Stimulated activated effector memory CD8-positive, alpha-beta T cell treated with anti-CD3 and anti-CD28 coated beads, Interleukin-12 subunit alpha, Interleukin-12 subunit beta, amount 100 ng/mL, for 72 hours (primary cell): ENCODE measurements at regions not wholly inside any gene's neighbourhood (a gene's known extent, or its start where the extent isn't known, plus 50 kb on each side); places are given as distances from the start of the nearest gene placed in this dataset.
A peak's percentile ranks its signal among the peaks of the same experiment; 100 is the strongest.

ENCODE experiments used
- ATAC-seq: fragments of 150-1000 bp; cut with Tn5 transposase; 2 replicates; pipeline ENCODE4 v1.10.0; 2021
- DNase-seq, 2 donors: peaks; one replicate each; pipeline ENCODE4 v3.0.0; 2021 to 2022; ENCODE audit warnings: low spot score in 2 of 2
- H3K27ac Mint-ChIP-seq: one replicate; pipeline ENCODE4 v1.8.0; 2022; ENCODE audit warnings: mild to moderate bottlenecking, mixed read lengths
- H3K36me3 Mint-ChIP-seq: one replicate; pipeline ENCODE4 v1.8.0; 2022; ENCODE audit warnings: mild to moderate bottlenecking, mixed read lengths
- H3K4me1 Mint-ChIP-seq: one replicate; pipeline ENCODE4 v1.8.0; 2022; ENCODE audit warnings: mixed read lengths
- H3K4me3 Mint-ChIP-seq: one replicate; pipeline ENCODE4 v1.8.0; 2022; ENCODE audit warnings: mild to moderate bottlenecking, mixed read lengths
- H3K9me3 Mint-ChIP-seq: one replicate; pipeline ENCODE4 v1.8.0; 2022; ENCODE audit warnings: mixed read lengths

DNA sequence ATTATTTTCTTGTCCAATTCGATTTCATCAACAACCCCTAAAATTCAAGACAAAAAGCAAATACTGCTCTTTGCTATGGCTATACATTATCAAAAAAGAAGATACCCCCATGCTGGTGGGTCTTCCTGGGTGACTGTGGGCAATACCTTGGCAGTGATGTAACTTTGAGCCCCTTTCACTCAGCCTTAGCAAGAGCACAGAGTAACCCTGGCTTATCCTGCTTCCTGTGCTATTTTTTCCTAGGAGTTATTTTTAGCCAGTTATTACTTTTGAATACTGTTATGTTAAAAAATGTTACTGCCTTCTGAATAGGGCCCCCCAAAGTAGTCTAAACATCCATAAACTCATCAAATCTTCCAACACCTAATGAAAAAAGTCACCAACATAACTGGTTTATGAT, 145.6 kb upstream of the TSLP start:
- Mint-ChIP-seq H3K36me3 (no peaks in the 10 kb centered on the region), H3K9me3 (no peaks in the 10 kb centered on the region), H3K4me3 (no peak overlapping the region), H3K4me1 (no peaks in the 10 kb centered on the region), H3K27ac (no peak overlapping the region)
- DNase-seq: no peak
- ATAC-seq: no peak

DNA sequence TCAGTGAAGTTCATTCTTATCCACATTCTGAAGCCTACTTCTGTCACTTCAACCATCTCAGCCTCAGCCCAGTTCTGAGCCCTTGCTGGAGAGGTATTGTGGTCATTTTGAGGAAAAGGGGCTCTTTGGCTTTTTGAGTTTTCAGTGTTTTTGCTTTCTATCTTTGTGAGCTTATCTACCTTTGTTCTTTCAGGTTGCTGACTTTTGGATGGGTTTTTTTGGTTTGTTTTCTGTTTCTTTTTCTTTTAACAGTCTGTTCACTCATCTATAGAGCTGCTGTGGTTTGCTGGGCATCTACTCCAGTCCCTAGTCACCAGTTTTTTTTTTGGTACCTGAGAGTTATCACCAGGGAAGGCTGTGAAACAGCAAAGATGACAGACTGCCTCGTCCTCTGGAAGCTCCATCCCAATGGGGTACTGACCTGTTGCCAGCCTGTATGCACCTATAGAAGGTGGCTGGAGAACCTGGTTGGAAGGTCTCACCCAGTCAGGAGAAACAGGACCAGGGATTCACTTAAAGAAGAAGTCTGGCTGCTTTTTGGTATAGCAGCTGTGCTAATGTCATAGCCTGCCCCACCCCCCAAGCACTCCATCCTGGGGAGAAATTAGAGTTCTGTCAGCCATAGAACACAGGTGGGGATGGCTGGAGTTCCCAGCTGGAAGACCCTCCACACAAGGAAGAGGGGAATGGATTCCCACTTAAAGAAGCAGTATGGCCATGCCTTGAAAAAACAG, 138.6 kb upstream of the TSLP start:
- H3K4me3 Mint-ChIP-seq: no peak overlapping the region
- H3K4me1 Mint-ChIP-seq: no peaks in the 10 kb centered on the region
- ATAC-seq: no peak
- no peak overlapping the region for H3K27ac Mint-ChIP-seq
- no peak for DNase-seq
- no peaks in the 10 kb centered on the region for H3K36me3 Mint-ChIP-seq
- no peaks in the 10 kb centered on the region for H3K9me3 Mint-ChIP-seq

DNA sequence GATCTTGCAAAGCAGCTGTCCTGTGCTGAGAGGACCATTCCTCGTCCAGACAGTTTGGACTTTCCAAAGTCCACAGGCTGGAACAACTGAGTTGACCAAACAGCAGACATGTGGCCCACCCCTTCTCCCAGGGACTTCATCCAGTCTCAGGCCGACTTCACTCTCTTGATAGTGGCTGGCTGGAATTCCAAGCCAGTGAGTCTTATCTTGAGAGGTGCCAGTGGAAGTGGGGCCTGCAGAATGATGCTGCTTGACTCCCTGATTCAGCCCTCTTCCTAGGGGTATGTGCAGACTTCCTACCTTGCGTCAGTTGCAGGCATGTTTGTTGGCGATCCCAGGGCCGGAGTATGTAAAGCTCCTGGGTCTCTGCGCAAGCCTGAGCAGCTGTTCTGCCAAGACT, 131.4 kb upstream of the TSLP start:
- DNase-seq: no peak
- H3K36me3 Mint-ChIP-seq: no peaks in the 10 kb centered on the region
- no peak for ATAC-seq
- no peaks in the 10 kb centered on the region for H3K9me3 Mint-ChIP-seq
- no peaks in the 10 kb centered on the region for H3K4me1 Mint-ChIP-seq
- H3K27ac Mint-ChIP-seq: no peak overlapping the region
- no peak overlapping the region for H3K4me3 Mint-ChIP-seq

DNA sequence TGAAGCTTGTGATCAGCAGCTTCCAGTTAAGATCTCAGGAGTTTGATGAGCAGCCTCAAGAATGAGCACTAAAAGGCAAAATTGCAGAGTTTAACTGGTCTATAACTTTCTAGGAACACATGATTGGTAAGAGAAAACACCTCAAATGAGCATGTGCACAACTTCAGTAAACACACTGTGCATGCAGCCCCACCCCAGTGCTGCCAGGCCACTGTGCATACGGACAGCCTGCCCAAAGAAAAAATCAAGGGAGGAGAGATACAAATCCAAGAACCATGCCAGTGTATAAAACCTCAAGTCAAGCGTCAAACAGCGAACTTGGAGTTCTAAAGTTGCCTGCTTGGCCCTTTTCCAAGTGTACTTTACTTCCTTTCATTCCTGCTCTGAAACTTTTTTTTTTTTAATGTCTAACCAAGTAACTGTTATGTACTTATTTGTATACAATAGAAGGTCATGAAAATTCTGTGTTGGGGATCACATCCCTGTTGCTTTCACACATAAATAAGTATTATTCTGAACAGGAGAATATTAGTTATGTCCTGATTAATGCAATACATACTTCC, 125.6 kb upstream of the TSLP start:
- peaks cover 3% of the 10 kb centered on the region for H3K9me3 Mint-ChIP-seq
- H3K36me3 Mint-ChIP-seq: no peaks in the 10 kb centered on the region
- no peak overlapping the region for H3K4me3 Mint-ChIP-seq
- no peaks in the 10 kb centered on the region for H3K4me1 Mint-ChIP-seq
- DNase-seq (no peak), ATAC-seq (no peak)
- H3K27ac Mint-ChIP-seq: no peak overlapping the region

GRCh38 chr5:110951373-110951791, 120.1 kb upstream of the TSLP start:
- Mint-ChIP-seq H3K4me1 (no peaks in the 10 kb centered on the region), H3K27ac (no peak overlapping the region), H3K4me3 (no peak overlapping the region), H3K36me3 (no peaks in the 10 kb centered on the region), H3K9me3 (peaks cover 3% of the 10 kb centered on the region)
- DNase-seq: no peak
- no peak for ATAC-seq

- H3K9me3 Mint-ChIP-seq: peaks cover 2% of the 10 kb centered on the region
- H3K4me1 Mint-ChIP-seq: no peaks in the 10 kb centered on the region
- no peaks in the 10 kb centered on the region for H3K36me3 Mint-ChIP-seq
- no peak overlapping the region for H3K4me3 Mint-ChIP-seq
- no peak for DNase-seq
- ATAC-seq: peak; percentile 37
- no peak overlapping the region for H3K27ac Mint-ChIP-seq
These were observed 115.1 kb upstream of the TSLP start for GRCh38 chr5:110956280-110956912.

DNA sequence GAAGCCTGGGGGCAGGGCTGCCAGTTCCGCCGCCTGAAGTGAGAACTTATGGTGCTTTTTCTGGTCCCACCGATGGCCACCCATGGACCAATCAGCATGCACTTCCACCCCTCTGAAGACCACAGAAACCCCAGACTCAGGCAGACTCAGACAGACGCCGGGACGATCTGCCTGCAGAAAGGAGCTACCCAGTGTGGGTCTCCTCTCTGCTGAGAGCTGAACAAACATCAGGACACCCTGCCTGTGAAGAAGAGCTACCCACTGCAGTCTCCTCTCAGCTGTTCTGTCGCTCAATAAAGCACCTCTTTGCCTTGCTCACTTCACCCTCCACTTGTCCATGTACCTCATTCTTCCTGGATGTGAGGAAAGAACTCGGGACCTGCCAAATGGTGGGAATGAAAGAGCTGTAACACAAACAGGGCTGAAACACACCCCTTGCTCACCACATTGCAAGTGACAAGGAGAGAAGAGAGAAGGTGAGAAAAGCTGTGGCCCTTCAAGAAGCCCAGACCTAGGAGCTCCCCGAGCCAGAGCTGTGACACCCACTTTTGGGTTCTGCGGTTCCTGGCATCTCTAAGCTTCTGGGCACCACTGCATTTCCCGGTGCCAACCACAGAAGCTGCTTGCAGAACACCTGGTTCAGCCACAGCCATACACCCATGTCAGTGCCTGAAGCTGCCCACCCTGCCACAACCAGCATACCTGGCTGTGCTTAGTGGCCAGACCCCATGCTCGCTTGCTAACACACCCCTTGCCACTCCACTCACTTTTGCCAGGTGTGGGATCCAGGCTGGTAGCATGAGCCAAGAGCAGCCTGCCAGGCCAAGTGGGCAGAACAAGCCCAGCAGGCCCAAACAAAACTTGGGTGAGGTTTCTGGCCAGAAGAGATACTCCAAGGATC, 114.3 kb upstream of the TSLP start:
- H3K27ac Mint-ChIP-seq: no peak overlapping the region
- ATAC-seq: peak; percentile 43
- H3K4me1 Mint-ChIP-seq: no peaks in the 10 kb centered on the region
- peaks cover 2% of the 10 kb centered on the region for H3K9me3 Mint-ChIP-seq
- no peak overlapping the region for H3K4me3 Mint-ChIP-seq
- no peaks in the 10 kb centered on the region for H3K36me3 Mint-ChIP-seq
- no peak for DNase-seq

GRCh38 chr5:110957934-110958333, 113.6 kb upstream of the TSLP start:
- no peaks in the 10 kb centered on the region for H3K4me1 Mint-ChIP-seq
- H3K9me3 Mint-ChIP-seq: peaks cover 2% of the 10 kb centered on the region
- no peak overlapping the region for H3K4me3 Mint-ChIP-seq
- no peaks in the 10 kb centered on the region for H3K36me3 Mint-ChIP-seq
- ATAC-seq (no peak), DNase-seq (no peak)
- H3K27ac Mint-ChIP-seq: no peak overlapping the region

- Mint-ChIP-seq H3K36me3 (no peaks in the 10 kb centered on the region), H3K27ac (no peak overlapping the region), H3K4me1 (no peaks in the 10 kb centered on the region), H3K9me3 (peaks cover 2% of the 10 kb centered on the region), H3K4me3 (no peak overlapping the region)
- no peak for DNase-seq
- ATAC-seq: no peak
These were observed 108.0 kb upstream of the TSLP start for GRCh38 chr5:110963495-110963894.

DNA sequence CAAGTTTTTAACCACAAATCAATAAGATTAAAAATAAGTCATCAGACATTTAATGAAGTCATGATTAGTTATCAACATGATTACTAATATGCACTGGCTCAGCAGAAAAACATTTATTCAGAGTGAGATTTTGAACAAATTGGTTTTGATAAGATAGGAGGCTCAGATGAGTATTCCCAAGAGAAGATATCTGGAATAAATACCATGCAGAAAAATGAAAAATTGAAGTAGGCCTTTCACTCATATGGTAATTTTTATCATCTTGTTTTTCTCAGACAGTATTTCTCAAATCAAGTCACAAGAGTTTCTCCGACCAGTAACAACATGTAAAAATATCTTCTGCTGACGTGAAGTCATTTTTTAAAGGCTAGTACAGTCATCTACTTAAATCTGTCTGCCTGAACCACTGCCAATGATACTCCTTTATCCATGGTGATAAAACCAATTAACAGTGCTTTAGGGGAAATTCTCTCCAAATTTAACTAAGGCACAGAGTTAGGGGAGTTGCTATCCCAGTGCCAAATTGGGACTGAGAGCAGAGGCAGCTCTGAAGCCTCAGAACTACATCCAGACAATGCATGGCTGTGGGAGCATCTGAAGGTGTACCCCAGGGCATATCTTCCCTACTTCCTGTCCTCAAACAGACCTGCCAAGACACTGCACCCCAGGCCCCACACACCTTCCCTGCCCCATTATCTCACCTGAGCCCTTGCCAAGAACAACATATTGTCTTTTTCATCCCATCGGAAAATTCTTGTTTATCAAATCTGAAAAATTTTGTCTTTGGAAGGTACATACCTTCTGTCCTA, 105.5 kb upstream of the TSLP start:
- Mint-ChIP-seq H3K9me3 (no peaks in the 10 kb centered on the region), H3K4me3 (no peak overlapping the region), H3K36me3 (no peaks in the 10 kb centered on the region), H3K27ac (no peak overlapping the region), H3K4me1 (no peaks in the 10 kb centered on the region)
- DNase-seq (no peak), ATAC-seq (peak; percentile 8)

GRCh38 chr5:110968246-110969005, 103.1 kb upstream of the TSLP start:
- no peak for DNase-seq
- Mint-ChIP-seq H3K36me3 (no peaks in the 10 kb centered on the region), H3K4me3 (no peak overlapping the region), H3K27ac (no peak overlapping the region), H3K9me3 (no peaks in the 10 kb centered on the region), H3K4me1 (no peaks in the 10 kb centered on the region)
- no peak for ATAC-seq

DNA sequence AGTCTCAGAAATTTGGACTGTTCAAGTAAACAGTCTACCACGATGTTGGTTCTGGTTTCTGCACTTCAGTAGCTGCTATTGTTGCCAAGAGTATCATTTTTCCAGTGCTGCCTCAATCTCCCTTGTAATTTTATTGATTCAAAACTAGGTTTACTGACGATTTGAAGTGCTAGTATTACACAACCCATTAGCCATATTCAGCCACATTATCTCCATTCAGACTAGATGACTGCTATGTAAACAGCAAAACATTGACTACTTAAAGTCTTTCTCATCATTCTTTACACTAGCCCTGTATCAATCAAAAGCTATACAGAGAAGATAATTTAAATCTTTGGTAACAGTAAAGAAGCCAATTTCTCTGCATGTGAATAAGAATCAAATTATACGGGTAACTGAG, 102.0 kb upstream of the TSLP start:
- DNase-seq (no peak), ATAC-seq (no peak)
- Mint-ChIP-seq H3K4me1 (no peaks in the 10 kb centered on the region), H3K4me3 (no peak overlapping the region), H3K27ac (no peak overlapping the region), H3K36me3 (no peaks in the 10 kb centered on the region), H3K9me3 (peaks cover 3% of the 10 kb centered on the region)

- peaks cover 5% of the 10 kb centered on the region for H3K9me3 Mint-ChIP-seq
- H3K4me1 Mint-ChIP-seq: no peaks in the 10 kb centered on the region
- no peak overlapping the region for H3K4me3 Mint-ChIP-seq
- H3K36me3 Mint-ChIP-seq: no peaks in the 10 kb centered on the region
- DNase-seq (no peak), ATAC-seq (no peak)
- H3K27ac Mint-ChIP-seq: no peak overlapping the region
These were observed 98.0 kb upstream of the TSLP start for GRCh38 chr5:110973510-110973909.

GRCh38 chr5:110977915-110978314, 93.6 kb upstream of the TSLP start:
- ATAC-seq (no peak), DNase-seq (no peak)
- Mint-ChIP-seq H3K36me3 (no peaks in the 10 kb centered on the region), H3K9me3 (peaks cover 11% of the 10 kb centered on the region), H3K4me3 (no peak overlapping the region), H3K27ac (no peak overlapping the region), H3K4me1 (no peaks in the 10 kb centered on the region)
